H9 (cell line): ENCODE measurements at regions not wholly inside any gene's neighbourhood (a gene's known extent, or its start where the extent isn't known, plus 50 kb on each side); places are given as distances from the start of the nearest gene placed in this dataset.

Source experiments
- DNase-seq: peaks from one replicate; pipeline ENCODE4 v3.0.0-alpha.2; 2017
- H2AFZ ChIP-seq: one replicate; pipeline ENCODE4 v1.6.1; 2013; ENCODE audit warnings: mild to moderate bottlenecking, low read length, control low read depth, moderate library complexity
- H2AK5ac ChIP-seq: 2 replicates; pipeline ENCODE4 v1.6.1; 2013; ENCODE audit warnings: low read length, control low read depth, mixed read lengths; ENCODE audit not compliant: insufficient read length
- H2BK120ac ChIP-seq: one replicate; pipeline ENCODE4 v1.6.1; 2013; ENCODE audit warnings: low read depth, mild to moderate bottlenecking, low read length, control low read depth, inconsistent platforms; ENCODE audit not compliant: poor library complexity, severe bottlenecking
- H2BK12ac ChIP-seq: 2 replicates; pipeline ENCODE4 v1.6.1; 2013; ENCODE audit warnings: low read length, control low read depth, mixed read lengths, low read depth; ENCODE audit not compliant: insufficient read length
- H2BK15ac ChIP-seq: 2 replicates; pipeline ENCODE4 v1.6.1; 2013; ENCODE audit warnings: low read depth, low read length, control low read depth
- H2BK20ac ChIP-seq: one replicate; pipeline ENCODE4 v1.6.1; 2013; ENCODE audit warnings: low read depth, mild to moderate bottlenecking, low read length, control low read depth, inconsistent platforms; ENCODE audit not compliant: poor library complexity, severe bottlenecking
- H2BK5ac ChIP-seq: 2 replicates; pipeline ENCODE4 v1.6.1; 2013; ENCODE audit warnings: low read length, control low read depth, mixed read lengths; ENCODE audit not compliant: insufficient read length
- H3K14ac ChIP-seq: 2 replicates; pipeline ENCODE4 v1.6.1; 2013; ENCODE audit warnings: low read length, control low read depth; ENCODE audit not compliant: insufficient read depth
- H3K18ac ChIP-seq: 2 replicates; pipeline ENCODE4 v1.6.1; 2013; ENCODE audit warnings: low read depth, mild to moderate bottlenecking, mixed read lengths, low read length, control low read depth; ENCODE audit not compliant: insufficient read length
- H3K23ac ChIP-seq: 2 replicates; pipeline ENCODE4 v1.6.1; 2013; ENCODE audit warnings: low read length, control low read depth, mixed read lengths, low read depth; ENCODE audit not compliant: insufficient read length
- H3K23me2 ChIP-seq: 2 replicates; pipeline ENCODE4 v1.6.1; 2013; ENCODE audit warnings: low read depth, mild to moderate bottlenecking, mixed read lengths, low read length, control low read depth; ENCODE audit not compliant: insufficient read length, poor library complexity, severe bottlenecking
- H3K27ac ChIP-seq: 2 replicates; pipeline ENCODE4 v1.5.1; 2013; ENCODE audit warnings: low read length, control low read depth, mixed read lengths, low read depth; ENCODE audit not compliant: insufficient read length
- H3K27me3 ChIP-seq: 2 replicates; pipeline ENCODE4 v1.6.1; 2013; ENCODE audit warnings: low read length, control low read depth, inconsistent platforms; ENCODE audit not compliant: insufficient read depth
- H3K4ac ChIP-seq: 2 replicates; pipeline ENCODE4 v1.6.1; 2013; ENCODE audit warnings: low read depth, mild to moderate bottlenecking, control low read depth, inconsistent platforms, low read length, moderate library complexity
- H3K4me1 ChIP-seq: 2 replicates; pipeline ENCODE4 v1.6.1; 2013; ENCODE audit warnings: low read length, control low read depth, inconsistent platforms; ENCODE audit not compliant: insufficient read depth
- H3K4me2 ChIP-seq: 2 replicates; pipeline ENCODE4 v1.6.1; 2013; ENCODE audit warnings: low read length, control low read depth, mixed read lengths; ENCODE audit not compliant: insufficient read length, insufficient read depth
- H3K56ac ChIP-seq: 2 replicates; pipeline ENCODE4 v1.6.1; 2013; ENCODE audit warnings: low read depth, mild to moderate bottlenecking, mixed read lengths, low read length, control low read depth; ENCODE audit not compliant: insufficient read length
- H3K79me1 ChIP-seq: 2 replicates; pipeline ENCODE4 v1.6.1; 2013; ENCODE audit warnings: low read depth, mild to moderate bottlenecking, moderate library complexity, low read length, control low read depth, inconsistent platforms; ENCODE audit not compliant: insufficient read depth, poor library complexity, severe bottlenecking
- H3K79me2 ChIP-seq: 2 replicates; pipeline ENCODE4 v1.6.1; 2013; ENCODE audit warnings: low read length, control low read depth, inconsistent platforms; ENCODE audit not compliant: insufficient read depth
- H3K9ac ChIP-seq: 2 replicates; pipeline ENCODE4 v1.6.1; 2013; ENCODE audit warnings: low read length, control low read depth, mixed read lengths; ENCODE audit not compliant: insufficient read length; ENCODE audit errors: extremely low read depth
- H3K9me3 ChIP-seq: one replicate; pipeline ENCODE4 v1.6.1; 2013; ENCODE audit warnings: low read depth, low read length, inconsistent platforms; ENCODE audit not compliant: control insufficient read depth
- H3T11ph ChIP-seq: one replicate; pipeline ENCODE4 v1.6.1; 2013; ENCODE audit warnings: mild to moderate bottlenecking, low read length, control low read depth, inconsistent platforms
- H4K20me1 ChIP-seq: one replicate; pipeline ENCODE4 v1.6.1; 2013; ENCODE audit not compliant: control insufficient read depth, insufficient read length, insufficient read depth
- H4K5ac ChIP-seq: 2 replicates; pipeline ENCODE4 v1.6.1; 2013; ENCODE audit warnings: low read depth, mild to moderate bottlenecking, mixed read lengths, low read length, control low read depth; ENCODE audit not compliant: insufficient read length
- H4K8ac ChIP-seq: replicated peaks from 2 replicates; pipeline ENCODE4 v1.6.1; 2013; ENCODE audit warnings: low read length, control low read depth, mixed read lengths, low read depth; ENCODE audit not compliant: insufficient read length
- H4K91ac ChIP-seq: 2 replicates; pipeline ENCODE4 v1.6.1; 2013; ENCODE audit warnings: low read depth, mild to moderate bottlenecking, moderate library complexity, mixed read lengths, low read length, control low read depth; ENCODE audit not compliant: insufficient read length
- H3K27ac Mint-ChIP-seq, 3 experiments: 2 replicates in 2 of 3; 3 replicates in 1 of 3; pipeline ENCODE4 v1.8.0; 2020 to 2021; ENCODE audit warnings: mixed read lengths in 3 of 3, mild to moderate bottlenecking in 1 of 3, moderate library complexity in 1 of 3
- H3K27me3 Mint-ChIP-seq: 2 replicates; pipeline ENCODE4 v1.8.0; 2021; ENCODE audit warnings: low read depth, mild to moderate bottlenecking, moderate library complexity, mixed read lengths
- H3K36me3 Mint-ChIP-seq, 3 experiments: 2 replicates in 2 of 3; 3 replicates in 1 of 3; pipeline ENCODE4 v1.8.0; 2020 to 2021; ENCODE audit warnings: low read depth in 3 of 3, mixed read lengths in 3 of 3; ENCODE audit not compliant: insufficient read depth in 1 of 3
- H3K4me1 Mint-ChIP-seq, 2 experiments: 2 replicates each; pipeline ENCODE4 v1.8.0; 2020; ENCODE audit warnings: mixed read lengths in 2 of 2
- H3K4me3 Mint-ChIP-seq, 2 experiments: 2 replicates in 1 of 2; 3 replicates in 1 of 2; pipeline ENCODE4 v1.8.0; 2020 to 2021; ENCODE audit warnings: mild to moderate bottlenecking in 2 of 2, mixed read lengths in 2 of 2, moderate library complexity in 1 of 2
- H3K9me3 Mint-ChIP-seq, 2 experiments: 2 replicates in 1 of 2; 3 replicates in 1 of 2; pipeline ENCODE4 v1.8.0; 2020; ENCODE audit warnings: mild to moderate bottlenecking in 2 of 2, mixed read lengths in 2 of 2, moderate library complexity in 1 of 2
- WGBS: extraction: QIAGEN DNeasy Blood & Tissue Kit; methylation state at CpG from one replicate; pipeline ENCODE4 v1.1.7; 2013; ENCODE audit warnings: missing lambda C conversion rate, low lambda C conversion rate, mixed read lengths; ENCODE audit not compliant: insufficient read length; ENCODE audit errors: extremely low coverage; 5-methylcytosine and 5-hydroxymethylcytosine counted together
- TF ChIP-seq, protein P1 (sequence below): fragments of 200-600 bp; sonication (generic); conservative IDR thresholded peaks from 3 replicates; pipeline ENCODE4 v1.8.0; 2021; ENCODE audit warnings: antibody characterized with exemption, mild to moderate bottlenecking

DNA sequence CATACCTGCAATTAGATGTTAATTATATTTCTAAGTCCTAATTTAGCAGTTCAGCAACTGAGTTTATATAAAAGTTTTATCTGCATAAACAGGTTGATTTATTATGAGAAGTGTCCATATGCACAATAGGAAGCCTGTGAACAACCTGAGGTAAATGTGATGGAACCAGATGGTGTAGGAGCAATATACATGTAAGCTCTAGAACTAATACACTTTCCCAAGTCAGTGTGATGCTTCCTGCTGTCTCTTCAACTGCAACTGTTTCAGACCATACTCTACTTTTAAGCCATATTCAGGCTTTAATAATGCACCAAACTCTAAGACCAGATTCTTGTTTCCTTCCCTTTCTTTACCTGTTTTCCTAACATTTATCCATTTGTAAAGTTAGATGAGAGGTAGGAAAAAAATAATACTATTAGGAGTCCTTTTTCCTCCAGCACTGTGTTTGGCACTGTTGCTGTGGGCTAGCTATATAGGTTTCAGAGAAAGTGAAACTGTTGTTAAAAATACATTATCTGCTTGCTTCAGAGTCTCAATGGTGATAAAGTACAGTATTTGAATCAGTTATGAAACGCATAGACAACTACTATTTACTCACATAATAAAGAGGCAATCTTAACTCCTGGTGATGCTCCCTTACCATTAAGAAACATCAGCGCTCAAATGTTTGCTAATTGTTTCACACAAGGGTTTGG, 1009.3 kb downstream of the GRIK2 start:
- H3K4me3 Mint-ChIP-seq: no peak overlapping the region
- Histone ChIP-seq H3K9me3 (no peaks in the 10 kb centered on the region), H3K56ac (no peak overlapping the region), H2BK12ac (no peak overlapping the region), H2BK15ac (no peak overlapping the region), H3K4ac (no peak overlapping the region), H4K20me1 (no peaks in the 10 kb centered on the region), H3K4me2 (no peak overlapping the region), H3K79me1 (no peaks in the 10 kb centered on the region), H3K23ac (no peak overlapping the region), H3K14ac (no peak overlapping the region), H3K9ac (no peak overlapping the region), H3T11ph (no peak overlapping the region), H2AFZ (no peak overlapping the region), H2BK120ac (no peak overlapping the region), H3K79me2 (no peaks in the 10 kb centered on the region), H3K23me2 (no peaks in the 10 kb centered on the region), H3K18ac (no peak overlapping the region), H4K91ac (no peak overlapping the region), H4K8ac (no peak overlapping the region), H2AK5ac (no peak overlapping the region), H4K5ac (no peak overlapping the region), H3K27me3 (no peaks in the 10 kb centered on the region), H2BK20ac (no peak overlapping the region), H2BK5ac (no peak overlapping the region), H3K27ac (no peak overlapping the region), H3K4me1 (no peaks in the 10 kb centered on the region; the same call in 1 of the 2 replicates)
- WGBS: no CpG with 5 or more reads among the region's 2 CpGs
- TF ChIP-seq, protein P1, sequence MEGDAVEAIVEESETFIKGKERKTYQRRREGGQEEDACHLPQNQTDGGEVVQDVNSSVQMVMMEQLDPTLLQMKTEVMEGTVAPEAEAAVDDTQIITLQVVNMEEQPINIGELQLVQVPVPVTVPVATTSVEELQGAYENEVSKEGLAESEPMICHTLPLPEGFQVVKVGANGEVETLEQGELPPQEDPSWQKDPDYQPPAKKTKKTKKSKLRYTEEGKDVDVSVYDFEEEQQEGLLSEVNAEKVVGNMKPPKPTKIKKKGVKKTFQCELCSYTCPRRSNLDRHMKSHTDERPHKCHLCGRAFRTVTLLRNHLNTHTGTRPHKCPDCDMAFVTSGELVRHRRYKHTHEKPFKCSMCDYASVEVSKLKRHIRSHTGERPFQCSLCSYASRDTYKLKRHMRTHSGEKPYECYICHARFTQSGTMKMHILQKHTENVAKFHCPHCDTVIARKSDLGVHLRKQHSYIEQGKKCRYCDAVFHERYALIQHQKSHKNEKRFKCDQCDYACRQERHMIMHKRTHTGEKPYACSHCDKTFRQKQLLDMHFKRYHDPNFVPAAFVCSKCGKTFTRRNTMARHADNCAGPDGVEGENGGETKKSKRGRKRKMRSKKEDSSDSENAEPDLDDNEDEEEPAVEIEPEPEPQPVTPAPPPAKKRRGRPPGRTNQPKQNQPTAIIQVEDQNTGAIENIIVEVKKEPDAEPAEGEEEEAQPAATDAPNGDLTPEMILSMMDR: no peak
- no peak for DNase-seq
- peaks cover 0 to 4% (median 0%) of the 10 kb centered on the region in 3 experiments; a peak in 1 of 7 replicates for H3K36me3 Mint-ChIP-seq
- peaks cover 12 to 20% of the 10 kb centered on the region in 2 experiments for H3K4me1 Mint-ChIP-seq
- no peaks in the 10 kb centered on the region; a peak in 1 of 5 replicates for H3K9me3 Mint-ChIP-seq
- H3K27ac Mint-ChIP-seq: no peak overlapping the region
- H3K27me3 Mint-ChIP-seq: no peaks in the 10 kb centered on the region
